ENCODE measurements at regions not wholly inside any gene's neighbourhood (a gene's known extent, or its start where the extent isn't known, plus 50 kb on each side); places are given as distances from the start of the nearest gene placed in this dataset.

- intact Hi-C loops (cut with DNase I), result no loop called here
- DNase-seq, result no peak
- Histone ChIP-seq H3K27me3 (no peaks in the 10 kb centered on the region), H3K36me3 (no peaks in the 10 kb centered on the region), H3K4me1 (ENCODE audit: insufficient read depth) (no peaks in the 10 kb centered on the region), H3K4me3 (no peak overlapping the region), H3K27ac (no peak overlapping the region), H3K9me3 (no peaks in the 10 kb centered on the region)
- TF ChIP-seq POLR2A (IDR thresholded peaks at IDR 0.05) (no peak), CTCF (IDR thresholded peaks at IDR 0.05) (no peak), EP300 (IDR thresholded peaks at IDR 0.05) (no peak)
- 66 to 73% (median 72%) methylated on average over 3 of the region's 3 CpGs for WGBS, 3 donors
These were observed 200.5 kb upstream of the FANCL start for GRCh38 chr2:58441643-58442042.

GRCh38 chr2:58436872-58437271 is 195.7 kb upstream of the FANCL start:
- no peak overlapping the region for H3K4me3 ChIP-seq
- no peaks in the 10 kb centered on the region for H3K4me1 ChIP-seq (ENCODE audit: insufficient read depth)
- DNase-seq, result no peak
- H3K9me3 ChIP-seq, result no peaks in the 10 kb centered on the region
- TF ChIP-seq CTCF (IDR thresholded peaks at IDR 0.05) (no peak), POLR2A (IDR thresholded peaks at IDR 0.05) (no peak), EP300 (IDR thresholded peaks at IDR 0.05) (no peak)
- H3K27me3 ChIP-seq, result no peaks in the 10 kb centered on the region
- intact Hi-C loops (cut with DNase I), result no loop called here
- 89 to 93% (median 91%) methylated on average over 5 of the region's 5 CpGs for WGBS, 3 donors
- H3K36me3 ChIP-seq, result no peaks in the 10 kb centered on the region
- no peak overlapping the region for H3K27ac ChIP-seq

GRCh38 chr2:58435246-58435645 is 194.1 kb upstream of the FANCL start:
- WGBS, 3 donors, result 69 to 87% (median 82%) methylated on average over 3 of the region's 3 CpGs
- intact Hi-C loops (cut with DNase I), result no loop called here

GRCh38 chr2:58434692-58435091 is 193.6 kb upstream of the FANCL start:
- Histone ChIP-seq H3K9me3 (no peaks in the 10 kb centered on the region), H3K27me3 (no peaks in the 10 kb centered on the region), H3K36me3 (no peaks in the 10 kb centered on the region), H3K27ac (no peak overlapping the region), H3K4me1 (ENCODE audit: insufficient read depth) (no peaks in the 10 kb centered on the region), H3K4me3 (no peak overlapping the region)
- no peak for TF ChIP-seq POLR2A (IDR thresholded peaks at IDR 0.05)
- no peak for TF ChIP-seq EP300 (IDR thresholded peaks at IDR 0.05)
- TF ChIP-seq CTCF (IDR thresholded peaks at IDR 0.05), result no peak
- DNase-seq, result no peak
- 25 to 45% (median 27%) methylated on average over 1 of the region's 1 CpG for WGBS, 3 donors
- intact Hi-C loops (cut with DNase I), result no loop called here

More at GRCh38 chr2:58435246-58435645, 194.1 kb upstream of the FANCL start:
- no peak overlapping the region for H3K27ac ChIP-seq
- H3K4me3 ChIP-seq, result no peak overlapping the region
- TF ChIP-seq EP300 (IDR thresholded peaks at IDR 0.05), result no peak
- no peak for TF ChIP-seq CTCF (IDR thresholded peaks at IDR 0.05)
- TF ChIP-seq POLR2A (IDR thresholded peaks at IDR 0.05), result no peak
- no peak for DNase-seq
- no peaks in the 10 kb centered on the region for H3K36me3 ChIP-seq
- H3K9me3 ChIP-seq, result no peaks in the 10 kb centered on the region
- H3K4me1 ChIP-seq (ENCODE audit: insufficient read depth), result no peaks in the 10 kb centered on the region
- no peaks in the 10 kb centered on the region for H3K27me3 ChIP-seq
